ENCODE measurements at regions not wholly inside any gene's neighbourhood (a gene's known extent, or its start where the extent isn't known, plus 50 kb on each side); places are given as distances from the start of the nearest gene placed in this dataset.
A peak's percentile ranks its signal among the peaks of the same experiment; 100 is the strongest.
"Not testable (repeated sequence)": the region's sequence is repeated elsewhere in the genome, so short reads cannot be mapped to it uniquely, and the experiment has no call there.

- no peak for DNase-seq (ENCODE audit: low spot score)
- intact Hi-C loops (cut with micrococcal nuclease): no loop called here
- Mint-ChIP-seq H3K4me3 (ENCODE audit: low read depth) (no peak overlapping the region), H3K27me3 (ENCODE audit: low read depth) (no peaks in the 10 kb centered on the region), H3K27ac (no peak overlapping the region), H3K4me1 (ENCODE audit: low read depth) (peaks cover 4% of the 10 kb centered on the region), H3K36me3 (ENCODE audit: low read depth) (peaks cover 4% of the 10 kb centered on the region), H3K9me3 (no peaks in the 10 kb centered on the region)
Measured at GRCh38 chr7:65746398-65746669, 126.5 kb upstream of the VKORC1L1 start.

GRCh38 chr7:65749039-65749438 lies 123.8 kb upstream of the VKORC1L1 start:
- DNase-seq (ENCODE audit: low spot score): no peak
- no peak overlapping the region for H3K27ac Mint-ChIP-seq
- H3K36me3 Mint-ChIP-seq (ENCODE audit: low read depth): peaks cover 12% of the 10 kb centered on the region
- H3K4me3 Mint-ChIP-seq (ENCODE audit: low read depth): no peak overlapping the region
- intact Hi-C loops (cut with micrococcal nuclease): no loop called here
- H3K27me3 Mint-ChIP-seq (ENCODE audit: low read depth): no peaks in the 10 kb centered on the region
- H3K4me1 Mint-ChIP-seq (ENCODE audit: low read depth): peaks cover 12% of the 10 kb centered on the region
- no peaks in the 10 kb centered on the region for H3K9me3 Mint-ChIP-seq

- H3K4me3 Mint-ChIP-seq (ENCODE audit: low read depth): peak overlapping the region; percentile 91
- peaks cover 17% of the 10 kb centered on the region for H3K36me3 Mint-ChIP-seq (ENCODE audit: low read depth)
- H3K27ac Mint-ChIP-seq: no peak overlapping the region
Measured at GRCh38 chr7:65749518-65749917, 123.4 kb upstream of the VKORC1L1 start.

GRCh38 chr7:65750511-65751344 lies 122.1 kb upstream of the VKORC1L1 start:
- Mint-ChIP-seq H3K4me3 (ENCODE audit: low read depth) (peak overlapping the region; percentile 91), H3K36me3 (ENCODE audit: low read depth) (peaks cover 27% of the 10 kb centered on the region), H3K4me1 (ENCODE audit: low read depth) (peaks cover 15% of the 10 kb centered on the region), H3K27me3 (ENCODE audit: low read depth) (no peaks in the 10 kb centered on the region), H3K9me3 (no peaks in the 10 kb centered on the region), H3K27ac (peak overlapping the region; percentile 88)
- intact Hi-C loops (cut with micrococcal nuclease): loop anchor here (1.0 to 5.0 kb wide), 5 partner anchors 20 to 1552 kb away; partner anchors contain the start of gene VKORC1L1
- DNase-seq (ENCODE audit: low spot score): peak; percentile 84

More at GRCh38 chr7:65749518-65749917, 123.4 kb upstream of the VKORC1L1 start:
- no peaks in the 10 kb centered on the region for H3K27me3 Mint-ChIP-seq (ENCODE audit: low read depth)
- DNase-seq (ENCODE audit: low spot score): no peak
- H3K9me3 Mint-ChIP-seq: no peaks in the 10 kb centered on the region
- peaks cover 13% of the 10 kb centered on the region for H3K4me1 Mint-ChIP-seq (ENCODE audit: low read depth)
- intact Hi-C loops (cut with micrococcal nuclease): no loop called here

GRCh38 chr7:65754070-65754469 lies 118.8 kb upstream of the VKORC1L1 start:
- intact Hi-C loops (cut with micrococcal nuclease): loop anchor here (5.0 kb wide), 1 partner anchor 692 kb away; no protein-coding TSS in a partner anchor

GRCh38 chr7:65758991-65759390 lies 113.9 kb upstream of the VKORC1L1 start:
- intact Hi-C loops (cut with micrococcal nuclease); H3K4me3 Mint-ChIP-seq (ENCODE audit: low read depth); H3K27me3 Mint-ChIP-seq (ENCODE audit: low read depth); DNase-seq (ENCODE audit: low spot score); H3K9me3 Mint-ChIP-seq; H3K27ac Mint-ChIP-seq: not testable (repeated sequence)
- Mint-ChIP-seq H3K36me3 (ENCODE audit: low read depth) (peaks cover 58% of the 10 kb centered on the region), H3K4me1 (ENCODE audit: low read depth) (peaks cover 13% of the 10 kb centered on the region)

More at GRCh38 chr7:65754070-65754469, 118.8 kb upstream of the VKORC1L1 start:
- Mint-ChIP-seq H3K4me1 (ENCODE audit: low read depth) (peaks cover 19% of the 10 kb centered on the region), H3K36me3 (ENCODE audit: low read depth) (peaks cover 51% of the 10 kb centered on the region)
- not testable (repeated sequence) for H3K27ac Mint-ChIP-seq; H3K4me3 Mint-ChIP-seq (ENCODE audit: low read depth); H3K9me3 Mint-ChIP-seq; DNase-seq (ENCODE audit: low spot score); H3K27me3 Mint-ChIP-seq (ENCODE audit: low read depth)

- Mint-ChIP-seq H3K36me3 (ENCODE audit: low read depth) (peaks cover 36% of the 10 kb centered on the region), H3K27ac (peak overlapping the region; percentile 33)
- H3K27me3 Mint-ChIP-seq (ENCODE audit: low read depth); intact Hi-C loops (cut with micrococcal nuclease); H3K4me3 Mint-ChIP-seq (ENCODE audit: low read depth); H3K9me3 Mint-ChIP-seq; DNase-seq (ENCODE audit: low spot score); H3K4me1 Mint-ChIP-seq (ENCODE audit: low read depth): not testable (repeated sequence)
Measured at GRCh38 chr7:65762712-65763111, 110.2 kb upstream of the VKORC1L1 start.

- H3K36me3 Mint-ChIP-seq (ENCODE audit: low read depth): peaks cover 34% of the 10 kb centered on the region
- H3K9me3 Mint-ChIP-seq; H3K27me3 Mint-ChIP-seq (ENCODE audit: low read depth); intact Hi-C loops (cut with micrococcal nuclease); H3K4me3 Mint-ChIP-seq (ENCODE audit: low read depth); H3K4me1 Mint-ChIP-seq (ENCODE audit: low read depth); DNase-seq (ENCODE audit: low spot score): not testable (repeated sequence)
- peak overlapping the region; percentile 33 for H3K27ac Mint-ChIP-seq
Measured at GRCh38 chr7:65763114-65763513, 109.8 kb upstream of the VKORC1L1 start.

GRCh38 chr7:65770473-65771225 lies 102.2 kb upstream of the VKORC1L1 start:
- not testable (repeated sequence) for H3K4me1 Mint-ChIP-seq (ENCODE audit: low read depth); H3K36me3 Mint-ChIP-seq (ENCODE audit: low read depth); H3K27me3 Mint-ChIP-seq (ENCODE audit: low read depth); H3K9me3 Mint-ChIP-seq
- DNase-seq (ENCODE audit: low spot score): peak; percentile 95
- Mint-ChIP-seq H3K27ac (peak overlapping the region; percentile 83), H3K4me3 (ENCODE audit: low read depth) (peak overlapping the region; percentile 87)
- intact Hi-C loops (cut with micrococcal nuclease): loop anchor here (1.0 to 2.0 kb wide), 2 partner anchors 20 to 102 kb away; partner anchors contain the start of gene VKORC1L1

GRCh38 chr7:65771226-65771569 lies 101.7 kb upstream of the VKORC1L1 start:
- intact Hi-C loops (cut with micrococcal nuclease): loop anchor here (2.0 kb wide), 1 partner anchor 102 kb away; the partner anchor contains the start of gene VKORC1L1
- not testable (repeated sequence) for H3K27me3 Mint-ChIP-seq (ENCODE audit: low read depth)

GRCh38 chr7:65776677-65777076 lies 96.2 kb upstream of the VKORC1L1 start:
- intact Hi-C loops (cut with micrococcal nuclease); H3K27me3 Mint-ChIP-seq (ENCODE audit: low read depth); H3K36me3 Mint-ChIP-seq (ENCODE audit: low read depth); DNase-seq (ENCODE audit: low spot score); H3K27ac Mint-ChIP-seq; H3K4me3 Mint-ChIP-seq (ENCODE audit: low read depth); H3K4me1 Mint-ChIP-seq (ENCODE audit: low read depth); H3K9me3 Mint-ChIP-seq: not testable (repeated sequence)

More at GRCh38 chr7:65771226-65771569, 101.7 kb upstream of the VKORC1L1 start:
- not testable (repeated sequence) for H3K9me3 Mint-ChIP-seq; DNase-seq (ENCODE audit: low spot score); H3K36me3 Mint-ChIP-seq (ENCODE audit: low read depth); H3K4me1 Mint-ChIP-seq (ENCODE audit: low read depth)
- Mint-ChIP-seq H3K4me3 (ENCODE audit: low read depth) (peak overlapping the region; percentile 87), H3K27ac (peak overlapping the region; percentile 83)

- intact Hi-C loops (cut with micrococcal nuclease); H3K9me3 Mint-ChIP-seq; H3K27ac Mint-ChIP-seq; H3K4me3 Mint-ChIP-seq (ENCODE audit: low read depth); H3K4me1 Mint-ChIP-seq (ENCODE audit: low read depth); H3K36me3 Mint-ChIP-seq (ENCODE audit: low read depth); DNase-seq (ENCODE audit: low spot score); H3K27me3 Mint-ChIP-seq (ENCODE audit: low read depth): not testable (repeated sequence)
Measured at GRCh38 chr7:65789943-65790342, 82.9 kb upstream of the VKORC1L1 start.

- H3K4me3 Mint-ChIP-seq (ENCODE audit: low read depth); H3K4me1 Mint-ChIP-seq (ENCODE audit: low read depth); H3K36me3 Mint-ChIP-seq (ENCODE audit: low read depth); intact Hi-C loops (cut with micrococcal nuclease); H3K27ac Mint-ChIP-seq; H3K9me3 Mint-ChIP-seq; H3K27me3 Mint-ChIP-seq (ENCODE audit: low read depth); DNase-seq (ENCODE audit: low spot score): not testable (repeated sequence)
Measured at GRCh38 chr7:65791788-65792187, 81.1 kb upstream of the VKORC1L1 start.
